ENCODE measurements at regions not wholly inside any gene's neighbourhood (a gene's known extent, or its start where the extent isn't known, plus 50 kb on each side); places are given as distances from the start of the nearest gene placed in this dataset.

DNA sequence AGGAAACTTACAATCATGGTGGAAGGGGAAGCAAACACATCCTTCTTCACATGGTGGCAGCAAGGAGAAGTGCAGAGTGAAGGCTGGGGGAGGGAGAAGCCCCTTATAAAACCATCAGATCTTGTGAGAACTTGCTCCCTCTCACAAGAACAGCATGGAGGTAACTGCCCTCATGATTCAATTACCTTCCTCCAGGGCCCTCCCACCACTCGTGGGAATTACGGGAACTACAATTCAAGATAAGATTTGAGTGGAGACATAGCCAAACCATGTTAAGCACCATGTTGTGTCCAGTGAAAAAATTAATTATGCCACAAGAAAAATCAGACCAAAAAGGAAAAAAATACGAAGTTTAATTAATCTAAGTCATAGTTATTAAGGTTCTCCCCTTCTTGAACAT lies 109.5 kb downstream of the CLDN17 start:
- TF ChIP-seq TOE1 (IDR thresholded peaks at IDR 0.05; ENCODE audit: borderline replicate concordance) (no peak), TOE1 (CRISPR knock-in tag; IDR thresholded peaks at IDR 0.05; ENCODE audit: borderline replicate concordance, low read depth) (no peak), POLR2A (conservative IDR thresholded peaks at IDR 0.05) (no peak), CREM (IDR thresholded peaks at IDR 0.05; ENCODE audit: low read depth) (no peak)

All from K562 (cell line).